HG02623 (cell line): ENCODE measurements at regions not wholly inside any gene's neighbourhood (a gene's known extent, or its start where the extent isn't known, plus 50 kb on each side); places are given as distances from the start of the nearest gene placed in this dataset.
"Not testable (repeated sequence)": the region's sequence is repeated elsewhere in the genome, so short reads cannot be mapped to it uniquely, and the experiment has no call there.

Source experiments
- ATAC-seq: cut with Tn5 transposase; IDR thresholded peaks from one replicate; pipeline ENCODE4 v1.9.1; 2021; ENCODE audit warnings: moderate library complexity; ENCODE audit not compliant: unreplicated experiment

DNA sequence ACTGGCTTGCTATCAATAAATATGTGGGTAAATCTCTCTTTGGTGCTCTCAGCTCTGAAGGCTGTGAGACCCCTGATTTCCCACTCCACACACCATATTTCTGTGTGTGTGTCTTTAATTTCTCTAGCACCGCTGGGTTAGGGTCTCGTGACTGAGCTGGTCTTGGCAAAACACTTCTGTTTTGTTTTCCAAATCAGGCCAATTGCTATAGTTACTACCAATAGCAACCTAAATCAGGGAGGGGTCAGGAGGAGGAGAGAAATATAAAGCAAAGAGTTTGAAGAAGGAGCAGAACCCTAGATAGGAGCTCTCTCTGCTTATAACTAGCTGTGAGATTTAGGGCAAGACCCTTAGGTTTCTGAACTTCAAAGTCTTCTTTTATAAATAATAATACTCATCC, 250.5 kb upstream of the IGFBP7 start:
- no peak for ATAC-seq

DNA sequence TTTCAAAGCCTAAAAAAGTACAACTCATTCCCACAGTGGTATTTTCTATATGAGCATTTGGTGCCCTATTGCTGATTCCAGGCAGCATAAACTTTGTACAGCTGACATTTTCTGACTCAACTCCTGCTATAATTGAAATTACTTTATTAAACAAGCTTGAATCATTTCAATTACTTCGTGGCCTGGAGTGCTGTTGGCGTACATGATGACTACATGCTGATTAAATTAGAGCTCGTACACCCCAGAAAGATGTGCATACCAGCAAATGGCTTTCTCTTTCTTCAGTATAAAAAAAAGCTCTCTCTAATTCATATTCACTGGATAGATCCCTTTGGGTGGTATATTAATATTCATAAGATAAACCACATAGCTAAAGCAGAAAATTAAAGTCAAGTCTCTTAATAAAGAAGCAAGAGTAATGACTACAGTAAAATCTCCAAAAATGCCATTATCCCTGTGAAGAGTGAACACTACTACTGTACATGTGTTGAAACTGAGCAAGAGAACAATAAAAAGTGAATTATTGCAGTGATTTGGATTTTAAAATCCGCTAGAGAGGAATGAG, 245.0 kb upstream of the IGFBP7 start:
- ATAC-seq = no peak

DNA sequence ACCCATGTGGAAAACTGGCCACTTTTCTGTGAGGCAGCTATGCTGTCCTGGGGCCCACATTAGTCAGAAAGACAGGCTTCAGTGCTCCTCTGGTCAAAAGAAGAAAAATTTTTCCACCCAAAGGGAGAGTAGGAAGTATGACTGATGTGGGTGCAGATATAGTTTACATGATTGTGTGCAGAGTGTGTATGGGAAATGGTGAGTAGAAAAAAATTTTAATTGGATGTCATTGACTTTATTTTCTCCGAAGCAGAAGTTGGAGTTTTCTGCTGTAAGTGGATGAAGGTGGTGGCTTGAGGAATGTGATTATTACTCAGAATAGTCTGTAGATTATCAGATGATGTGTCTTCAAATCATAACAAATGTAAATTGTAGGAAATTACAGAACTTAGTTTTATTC, 241.5 kb upstream of the IGFBP7 start:
- no peak for ATAC-seq

DNA sequence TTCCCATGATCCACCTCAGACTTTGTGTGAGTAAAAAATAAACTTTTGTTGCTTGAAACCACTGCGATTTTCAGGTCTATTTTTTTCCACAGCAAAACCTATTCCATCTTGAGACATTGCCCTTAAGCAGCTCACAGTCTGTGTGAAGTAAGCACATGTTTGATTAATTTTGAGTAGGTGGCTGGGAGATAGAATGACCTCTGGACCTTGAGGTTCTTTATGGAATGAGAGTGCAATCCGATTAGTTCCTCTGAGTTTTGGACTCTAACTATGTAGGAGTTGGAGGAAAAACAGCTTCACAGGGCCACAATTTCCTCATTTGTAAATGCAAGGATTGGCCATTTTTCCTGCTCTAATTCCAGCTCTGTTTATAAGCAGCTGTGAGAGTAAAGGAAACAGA, 234.1 kb upstream of the IGFBP7 start:
- no peak for ATAC-seq

DNA sequence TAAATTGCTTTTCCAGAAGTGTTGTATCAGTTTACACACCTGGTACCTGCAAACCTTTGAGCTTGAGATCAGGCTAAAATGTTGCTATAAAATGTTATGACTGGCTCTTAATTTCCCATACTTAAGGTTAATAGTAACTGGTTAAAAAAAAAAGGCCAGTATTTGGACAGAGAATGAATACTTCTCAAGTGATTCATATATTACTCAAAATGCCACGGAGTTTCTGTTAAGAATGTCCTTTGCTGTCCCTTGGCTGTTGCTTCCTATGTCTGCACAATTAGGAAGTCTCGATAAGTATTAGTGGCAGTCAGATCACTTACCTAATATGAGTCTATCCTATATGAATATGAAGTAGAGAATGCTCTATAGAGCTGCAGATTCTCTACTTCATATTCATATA, 232.2 kb upstream of the IGFBP7 start:
- no peak for ATAC-seq

DNA sequence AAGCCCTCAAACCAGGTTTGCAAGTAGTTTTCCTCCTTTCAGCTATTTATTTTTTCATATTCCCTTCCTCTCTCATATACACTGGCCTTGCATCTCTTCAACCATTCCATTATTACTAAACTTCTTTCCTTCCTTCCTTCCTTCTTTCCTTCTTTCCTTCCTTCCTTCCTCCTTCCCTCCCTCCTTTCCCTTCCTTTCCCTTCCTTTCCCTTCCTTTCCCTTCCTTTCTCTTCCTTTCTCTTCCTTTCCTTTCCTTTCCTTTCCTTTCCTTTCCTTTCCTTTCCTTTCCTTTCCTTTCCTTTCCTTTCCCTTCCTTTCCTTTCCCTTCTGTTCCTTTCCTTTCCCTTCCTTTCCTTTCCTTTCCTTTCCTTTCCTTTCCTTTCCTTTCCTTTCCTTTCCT, 228.7 kb upstream of the IGFBP7 start:
- ATAC-seq = not testable (repeated sequence)

DNA sequence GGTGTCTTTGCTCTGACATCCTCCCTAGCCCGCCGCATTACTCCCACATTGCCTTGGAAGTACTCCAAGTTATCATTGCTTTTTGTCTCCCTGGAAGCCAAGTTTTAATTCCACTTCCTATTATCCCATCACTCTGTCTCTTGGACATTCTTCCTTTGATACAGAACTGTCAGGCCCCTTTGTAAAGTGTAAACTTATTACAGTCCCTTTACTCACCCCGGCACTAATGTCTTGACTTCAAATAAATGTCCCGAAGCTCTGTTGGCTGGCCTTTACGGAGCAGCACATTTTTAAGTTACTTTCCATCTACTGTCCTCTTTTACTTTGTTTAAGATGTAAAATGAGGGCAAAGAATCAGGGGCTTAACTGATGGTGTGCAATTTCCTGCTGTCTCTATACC, 223.5 kb upstream of the IGFBP7 start:
- ATAC-seq = no peak

DNA sequence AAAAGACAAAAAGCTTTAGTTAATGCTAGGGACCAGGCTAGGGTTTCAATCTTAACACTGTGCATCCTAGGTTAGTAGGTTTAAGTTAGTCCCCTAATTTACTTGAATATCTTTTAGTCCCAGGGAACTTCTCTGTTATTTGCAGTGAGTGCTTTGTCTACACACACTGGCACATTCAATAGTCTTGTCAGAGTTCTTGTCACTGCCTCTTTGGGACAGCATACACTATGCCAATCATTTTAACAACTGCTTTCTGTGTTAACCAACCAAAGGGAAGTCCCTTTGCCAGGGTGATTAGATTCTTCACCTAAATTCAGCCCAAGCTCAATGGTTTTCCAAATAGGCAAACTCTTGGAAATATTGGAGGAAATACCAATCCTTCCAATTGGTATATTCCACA, 221.8 kb upstream of the IGFBP7 start:
- no peak for ATAC-seq

DNA sequence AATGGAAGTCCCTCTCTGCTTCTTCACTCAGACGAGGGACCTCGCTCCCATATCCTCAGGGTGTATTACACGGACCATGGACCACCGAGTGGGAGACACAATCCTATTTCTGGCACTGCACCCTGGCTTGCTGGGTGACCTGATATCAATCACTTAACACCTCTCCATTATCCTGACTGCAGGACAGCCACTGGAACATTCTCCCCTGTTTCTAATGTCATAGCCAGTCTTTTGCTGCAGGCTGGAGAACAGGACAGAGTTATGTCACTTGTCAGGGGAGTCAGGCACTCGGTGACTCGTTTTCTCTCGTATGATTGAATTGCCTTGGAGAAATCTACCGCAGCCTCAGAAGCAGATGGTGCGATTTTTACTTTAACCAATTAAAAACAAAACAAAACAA, 219.1 kb upstream of the IGFBP7 start:
- no peak for ATAC-seq

DNA sequence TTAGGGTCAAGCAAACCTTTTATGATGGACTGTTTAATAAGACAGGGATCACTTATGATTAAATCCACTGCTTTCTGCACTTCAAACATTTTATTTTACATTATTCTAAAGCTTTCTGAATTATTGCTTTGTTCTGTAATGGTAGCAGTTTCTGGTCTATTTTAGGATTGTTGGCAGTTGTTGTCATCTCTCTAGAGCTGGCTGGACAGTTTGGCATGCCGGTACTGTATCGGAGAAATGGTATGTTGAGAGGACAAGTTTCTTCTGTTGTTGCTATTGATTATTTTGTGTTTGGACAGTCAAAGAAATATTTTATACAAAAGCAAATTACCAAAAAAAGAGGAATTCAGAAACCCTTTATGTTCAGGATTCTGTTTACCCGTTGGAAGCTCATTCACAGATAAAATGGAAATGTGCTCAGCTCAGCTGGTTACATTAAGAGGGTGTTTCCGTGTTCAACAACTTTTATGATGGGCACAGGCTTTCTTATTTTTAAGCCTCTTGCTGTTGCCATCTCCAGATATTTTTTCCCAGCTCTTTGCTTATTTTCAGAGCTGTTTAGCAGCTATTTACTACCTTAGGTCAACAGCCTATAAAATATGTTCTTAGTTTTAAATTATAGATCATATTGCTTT, 214.6 kb upstream of the IGFBP7 start:
- ATAC-seq = no peak

DNA sequence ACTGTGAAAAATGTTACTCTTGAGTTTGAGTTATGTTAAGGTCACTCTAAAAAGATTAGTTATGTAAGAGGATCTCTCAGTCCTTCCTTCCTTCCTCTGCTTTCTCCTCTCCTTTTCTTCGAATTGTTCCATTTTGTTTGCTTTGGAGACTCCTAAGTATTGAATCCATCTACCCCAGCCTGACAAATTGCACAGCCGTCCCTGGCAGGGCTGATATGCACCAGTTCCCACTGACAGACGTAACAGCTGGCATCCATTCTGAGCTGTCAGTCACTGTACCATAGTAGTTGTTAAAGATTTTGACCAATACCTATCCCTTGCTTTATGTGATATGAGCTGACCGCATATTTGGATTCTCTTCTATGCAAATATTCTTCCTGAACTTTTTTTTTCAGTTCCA, 210.7 kb upstream of the IGFBP7 start:
- no peak for ATAC-seq

DNA sequence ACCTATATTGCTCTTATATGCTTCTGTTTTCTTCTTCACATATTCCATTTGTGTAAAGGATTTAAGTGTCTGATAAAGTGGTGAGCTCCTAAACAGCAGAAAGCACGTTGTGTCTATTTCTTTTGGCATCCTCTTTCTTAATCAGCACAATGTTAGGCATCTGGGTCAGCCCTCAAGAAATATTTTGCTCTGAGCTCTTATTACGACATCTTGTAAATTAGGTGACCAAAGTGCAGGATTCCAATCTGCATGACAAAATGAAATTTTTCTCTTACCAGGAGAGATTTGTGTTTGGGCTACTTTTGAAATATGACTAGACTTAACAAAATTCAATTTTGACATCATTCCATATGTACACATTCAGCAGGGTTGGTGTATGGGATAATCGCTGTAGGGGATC, 210.0 kb upstream of the IGFBP7 start:
- no peak for ATAC-seq

DNA sequence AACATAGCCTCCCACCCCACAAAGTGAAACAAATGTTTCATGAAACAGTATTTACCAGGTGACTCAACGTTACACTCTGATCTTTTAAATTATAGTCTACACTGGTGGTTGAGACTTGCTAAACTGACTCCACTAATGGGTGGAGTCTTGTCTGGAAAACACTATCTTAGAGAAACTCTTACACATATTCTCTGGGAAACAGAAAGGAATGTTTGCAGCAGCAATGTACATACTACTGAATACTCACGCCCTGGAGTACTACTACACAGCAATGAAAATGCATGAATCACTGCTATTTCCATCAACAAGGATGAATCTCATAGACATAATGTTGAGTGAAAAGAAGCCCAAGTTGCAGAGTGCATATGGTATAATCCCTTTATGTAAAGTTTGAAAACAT, 208.5 kb upstream of the IGFBP7 start:
- no peak for ATAC-seq

DNA sequence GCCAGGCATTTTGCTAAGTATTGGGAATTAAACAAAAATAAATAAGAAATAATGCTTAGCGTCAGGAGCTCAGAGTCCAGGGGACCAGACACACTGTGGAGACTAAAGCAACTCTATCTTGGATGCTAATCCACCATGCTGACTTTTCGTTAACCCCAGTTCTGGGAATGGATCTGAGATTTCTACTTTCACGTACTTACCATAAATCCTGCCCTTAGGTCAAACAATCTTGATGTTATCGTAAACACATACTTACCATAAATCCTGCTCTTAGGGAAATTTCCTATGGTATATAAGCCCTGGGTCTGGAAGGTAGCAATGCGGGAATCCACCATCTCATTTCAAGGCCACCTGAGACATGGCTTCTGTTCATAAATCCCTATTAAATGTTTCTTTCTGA, 204.5 kb upstream of the IGFBP7 start:
- no peak for ATAC-seq

DNA sequence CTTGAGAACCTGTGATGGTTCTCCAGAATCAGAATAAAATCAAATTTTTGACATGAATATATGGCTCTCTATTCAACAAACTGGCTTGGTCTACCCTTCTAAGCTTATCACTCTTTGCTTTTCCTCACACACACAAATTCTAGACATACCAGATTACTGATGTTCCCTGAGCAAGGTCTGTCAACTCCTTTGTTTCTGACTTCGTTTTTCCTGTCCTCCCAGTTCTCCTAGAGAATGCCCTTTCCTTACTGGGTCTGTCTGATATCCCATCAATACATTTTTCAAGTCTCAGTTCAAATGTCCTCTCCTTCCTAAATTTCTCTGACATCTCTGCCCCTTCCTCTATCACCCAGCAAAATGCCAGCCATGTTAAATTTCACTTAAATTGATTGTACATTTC, 202.1 kb upstream of the IGFBP7 start:
- no peak for ATAC-seq

DNA sequence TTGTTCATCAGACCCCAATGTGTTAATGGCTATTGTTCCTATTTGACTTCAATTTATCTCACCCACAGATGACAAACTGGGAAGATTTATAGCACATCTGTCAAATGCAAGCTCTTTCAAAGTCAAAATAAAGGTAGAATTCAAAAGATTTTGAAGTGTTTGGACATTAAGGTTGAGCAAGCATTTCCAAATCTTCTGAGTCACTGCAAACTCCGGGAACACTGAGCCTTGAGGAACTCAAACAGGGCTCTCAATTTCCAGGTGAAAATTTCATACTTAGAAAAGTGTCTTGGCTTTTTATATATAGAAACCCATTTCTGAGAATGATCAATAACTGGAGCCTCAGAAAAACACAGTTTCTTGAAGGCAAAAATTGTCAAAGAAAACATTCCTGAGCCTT, 199.5 kb upstream of the IGFBP7 start:
- ATAC-seq = no peak

DNA sequence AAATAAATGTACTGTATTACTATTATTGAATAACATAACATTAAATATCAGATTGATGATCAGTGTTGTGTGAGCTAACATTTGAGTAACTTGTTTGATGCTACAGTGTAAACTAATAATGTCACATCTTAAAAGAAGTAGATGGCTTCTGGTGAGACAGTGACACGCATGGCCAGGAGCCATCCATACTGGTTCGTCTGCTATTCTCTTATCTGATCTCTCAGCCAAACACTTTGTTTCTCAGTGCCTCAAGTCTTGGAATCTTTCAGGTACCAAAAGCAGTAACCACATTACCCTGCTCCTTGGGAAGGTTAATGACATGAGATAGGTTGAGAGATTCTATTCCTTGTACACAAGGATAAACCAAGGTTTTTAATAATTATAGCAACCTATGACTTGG, 198.1 kb upstream of the IGFBP7 start:
- ATAC-seq = no peak

DNA sequence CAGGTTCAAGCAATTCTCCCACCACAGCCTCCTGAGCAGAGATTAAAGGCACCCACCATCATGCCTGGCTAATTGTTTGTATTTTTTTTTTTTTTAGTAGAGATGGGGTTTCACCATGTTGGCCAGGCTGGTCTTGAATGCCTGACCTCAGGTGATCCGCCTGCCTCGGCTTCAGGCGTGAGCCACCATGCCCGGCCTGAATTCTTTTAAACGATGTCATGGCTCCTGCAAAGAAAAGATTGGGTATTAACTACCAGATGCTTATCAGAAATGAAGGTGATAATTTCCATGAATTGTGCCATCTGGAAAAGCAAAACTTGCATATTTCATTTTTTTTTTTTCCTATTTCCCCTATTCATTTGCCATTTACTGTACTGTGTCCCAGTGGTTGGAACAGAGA, 195.7 kb upstream of the IGFBP7 start:
- no peak for ATAC-seq

DNA sequence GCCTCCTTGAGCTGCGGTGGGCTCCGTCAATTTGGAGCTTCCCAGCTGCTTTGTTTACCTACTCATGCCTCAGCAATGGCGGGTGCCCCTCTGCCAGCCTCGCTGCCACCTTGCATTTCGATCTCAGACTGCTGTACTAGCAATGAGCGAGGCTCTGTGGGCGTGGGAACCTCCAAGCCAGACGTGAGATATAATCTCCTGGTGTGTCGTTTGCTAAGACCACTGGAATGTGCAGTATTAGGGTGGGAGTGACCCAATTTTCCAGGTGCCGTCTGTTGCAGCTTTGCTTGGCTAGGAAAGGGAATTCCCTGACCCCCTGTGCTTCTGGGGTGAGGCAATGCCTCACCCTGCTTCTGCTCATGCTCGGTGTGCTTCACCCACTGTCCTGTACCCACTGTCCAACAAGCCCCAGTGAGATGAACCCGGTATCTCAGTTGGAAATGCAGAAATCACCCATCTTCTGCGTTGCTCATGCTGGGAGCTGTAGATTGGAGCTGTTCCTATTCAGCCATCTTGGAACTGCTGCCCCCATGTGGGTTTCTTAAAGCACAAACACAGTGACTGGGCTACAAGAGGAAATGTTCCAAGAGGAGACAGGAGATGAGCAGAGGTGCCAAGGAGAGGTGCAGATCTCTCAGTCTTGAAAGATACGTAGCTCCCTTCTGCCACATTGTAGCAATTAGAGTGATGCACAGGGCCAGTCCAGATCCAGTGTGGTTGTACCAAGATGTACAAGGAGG, 193.0 kb upstream of the IGFBP7 start:
- ATAC-seq = no peak

DNA sequence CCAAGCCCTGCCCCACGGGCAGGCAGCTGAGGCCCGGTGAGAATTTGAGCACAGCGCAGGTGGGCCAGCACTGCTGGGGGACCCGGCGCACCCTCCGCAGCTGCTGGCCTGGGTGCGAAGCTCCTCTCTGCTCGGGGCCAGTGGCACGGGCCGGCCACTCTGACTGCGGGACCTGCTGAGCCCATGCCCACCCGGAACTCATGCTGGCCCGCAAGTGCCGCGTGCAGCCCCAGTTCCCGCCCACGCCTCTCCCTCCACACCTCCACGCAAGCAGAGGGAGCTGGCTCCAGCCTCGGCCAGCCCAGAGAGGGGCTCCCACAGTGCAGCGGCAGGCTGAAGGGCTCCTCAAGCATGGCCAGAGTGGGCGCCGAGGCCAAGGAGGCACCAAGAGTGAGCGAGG, 190.1 kb upstream of the IGFBP7 start:
- not testable (repeated sequence) for ATAC-seq

DNA sequence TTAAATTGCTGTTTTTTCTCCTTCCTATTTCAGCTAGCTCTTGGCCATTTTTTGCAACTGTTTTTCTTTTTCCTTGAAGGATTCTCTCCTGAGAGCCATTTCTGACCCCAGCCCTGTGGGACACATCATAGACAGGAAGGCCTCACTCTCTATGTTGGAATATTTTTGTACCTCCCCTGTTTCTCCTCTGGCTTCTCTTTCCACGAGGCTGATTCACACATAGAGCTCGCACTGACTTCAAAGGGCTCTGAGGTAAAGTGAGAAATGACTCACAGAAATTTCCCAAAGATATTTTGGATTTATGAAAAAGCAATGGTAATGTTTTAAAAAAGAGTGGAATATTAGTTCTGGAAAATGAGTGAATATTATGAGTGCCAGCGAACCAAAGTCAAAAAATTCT, 181.7 kb upstream of the IGFBP7 start:
- no peak for ATAC-seq

DNA sequence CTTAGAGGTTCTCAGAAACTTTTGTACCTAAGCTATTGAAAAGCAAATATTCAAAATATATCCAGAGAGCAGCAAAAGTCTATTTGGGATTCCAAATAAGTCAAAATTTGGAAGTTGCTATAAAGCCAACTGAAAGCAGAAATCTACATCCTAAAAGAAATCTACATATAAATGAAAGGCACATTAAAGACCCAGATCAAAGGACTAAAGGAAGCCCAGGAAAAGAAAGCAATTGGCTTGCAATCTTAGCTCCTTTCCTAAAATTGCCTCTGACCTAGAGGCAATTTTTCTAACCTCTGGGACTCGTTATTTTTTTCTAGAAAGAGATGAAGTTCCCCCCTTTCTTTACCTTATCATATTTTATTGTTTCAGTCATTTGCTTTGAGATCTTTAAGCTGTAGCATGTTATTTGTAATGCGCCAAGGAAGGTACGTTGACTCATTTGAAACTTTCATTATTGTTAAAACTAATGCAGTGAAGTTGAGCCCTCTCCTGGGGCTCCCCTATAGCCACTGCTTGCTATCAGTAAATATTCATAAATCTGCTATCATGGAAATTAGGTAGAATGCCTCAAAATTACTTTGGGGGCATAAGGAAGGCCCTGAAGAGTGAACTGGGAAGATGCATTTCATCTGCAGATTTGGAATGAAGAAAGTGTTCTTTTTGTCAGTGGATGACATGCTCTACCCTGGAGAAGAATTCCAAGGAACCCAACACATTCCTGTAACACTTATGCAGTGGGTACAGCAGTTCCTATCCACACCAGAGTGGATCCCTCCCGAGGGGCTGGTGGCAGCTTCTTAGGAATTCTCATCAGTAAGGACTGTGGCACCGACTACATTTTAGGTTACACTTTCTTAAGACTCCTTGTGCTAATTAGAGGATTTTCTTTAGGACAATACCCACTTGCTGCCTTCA, 177.8 kb upstream of the IGFBP7 start:
- no peak for ATAC-seq
